ENCODE measurements at regions not wholly inside any gene's neighbourhood (a gene's known extent, or its start where the extent isn't known, plus 50 kb on each side); places are given as distances from the start of the nearest gene placed in this dataset.

- DNase-seq (ENCODE audit: low spot score) = no peak
- Histone ChIP-seq H3K9me3 (peaks cover 0 to 5% of the 10 kb centered on the region in 2 donors), H3K4me1 (no peaks in the 10 kb centered on the region), H3K36me3 (no peaks in the 10 kb centered on the region), H3K27ac (no peak overlapping the region), H3K27me3 (no peaks in the 10 kb centered on the region), H3K4me3 (no peak overlapping the region)
- no peak for TF ChIP-seq CTCF (IDR thresholded peaks at IDR 0.05)
Measured at GRCh38 chr6:139427199-139427598, 52.8 kb upstream of the CITED2 start.

- no peaks in the 10 kb centered on the region for H3K4me1 ChIP-seq
- H3K36me3 ChIP-seq = no peaks in the 10 kb centered on the region
- no peak overlapping the region for H3K27ac ChIP-seq
- DNase-seq (ENCODE audit: low spot score) = no peak
- H3K9me3 ChIP-seq = peaks cover 0 to 5% of the 10 kb centered on the region in 2 donors
- TF ChIP-seq CTCF (IDR thresholded peaks at IDR 0.05) = no peak
- H3K4me3 ChIP-seq = no peak overlapping the region
- no peaks in the 10 kb centered on the region for H3K27me3 ChIP-seq
Measured at GRCh38 chr6:139426795-139427194, 52.3 kb upstream of the CITED2 start.

- H3K36me3 ChIP-seq = no peaks in the 10 kb centered on the region
- no peak overlapping the region for H3K4me3 ChIP-seq
- no peaks in the 10 kb centered on the region for H3K27me3 ChIP-seq
- no peak for TF ChIP-seq CTCF (IDR thresholded peaks at IDR 0.05)
- no peak overlapping the region for H3K27ac ChIP-seq
- H3K9me3 ChIP-seq = no peaks in the 10 kb centered on the region
- DNase-seq (ENCODE audit: low spot score) = no peak
- no peaks in the 10 kb centered on the region for H3K4me1 ChIP-seq
Measured at GRCh38 chr6:139425780-139426179, 51.3 kb upstream of the CITED2 start.

- H3K9me3 ChIP-seq = no peaks in the 10 kb centered on the region
- H3K27ac ChIP-seq = no peak overlapping the region
- no peaks in the 10 kb centered on the region for H3K36me3 ChIP-seq
- no peak overlapping the region for H3K4me3 ChIP-seq
- DNase-seq (ENCODE audit: low spot score) = no peak
- H3K27me3 ChIP-seq = no peaks in the 10 kb centered on the region
- TF ChIP-seq CTCF (IDR thresholded peaks at IDR 0.05) = no peak
- H3K4me1 ChIP-seq = no peaks in the 10 kb centered on the region
Measured at GRCh38 chr6:139423971-139424667, 49.7 kb upstream of the CITED2 start.

Small RNA genes lying in the stretch of these regions (microRNA-seq; reads per million reads assigned to microRNA genes)
- 0 reads per million in 2 donors for gene MIR3668 (ENCODE audit: borderline number of aligned reads in 2 of 2, borderline replicate concordance in 1 of 2)
- gene MIR4465 (ENCODE audit: borderline number of aligned reads in 2 of 2, borderline replicate concordance in 1 of 2) = 0 reads per million in 2 donors

Data from right atrium auricular region (tissue), 2 donors.